Thyroid gland (tissue), 4 donors: ENCODE measurements at regions not wholly inside any gene's neighbourhood (a gene's known extent, or its start where the extent isn't known, plus 50 kb on each side); places are given as distances from the start of the nearest gene placed in this dataset.

Source experiments
- CTCF ChIP-seq, 6 experiments: fragments of 200-600 bp in 3 of 6; fragments of 450-650 bp in 3 of 6; sonication (generic) in 3 of 6; IDR thresholded peaks; one replicate each; pipeline ENCODE4 v1.5.1; 2016 to 2019; ENCODE audit warnings: antibody characterized with exemption in 6 of 6, mild to moderate bottlenecking in 2 of 6, inconsistent platforms in 1 of 6, moderate library complexity in 1 of 6
- POLR2A ChIP-seq, 2 donors: fragments of 450-650 bp; IDR thresholded peaks; one replicate each; pipeline ENCODE4 v1.6.1; 2017; ENCODE audit warnings: antibody characterized with exemption in 2 of 2, mild to moderate bottlenecking in 2 of 2, moderate library complexity in 1 of 2

GRCh38 chr20:22802296-22802695 is 217.9 kb upstream of the FOXA2 start:
- TF ChIP-seq CTCF (IDR thresholded peaks at IDR 0.05), result no peak
- no peak for TF ChIP-seq POLR2A (IDR thresholded peaks at IDR 0.05)
